ENCODE measurements at regions not wholly inside any gene's neighbourhood (a gene's known extent, or its start where the extent isn't known, plus 50 kb on each side); places are given as distances from the start of the nearest gene placed in this dataset.

GRCh38 chr9:99743006-99743405, 78.7 kb upstream of the NR4A3 start:
- H2AFZ ChIP-seq, result no peak overlapping the region
- no peak overlapping the region for H3K27ac ChIP-seq
- no peak overlapping the region for H3K4me2 ChIP-seq (ENCODE audit: unreplicated experiment)
- no peaks in the 10 kb centered on the region for H3K27me3 ChIP-seq (replicated peaks; ENCODE audit: insufficient read depth)
- no peak overlapping the region for H3K4me3 ChIP-seq
- in situ Hi-C loops (cut with MboI), result no loop called here
- TF ChIP-seq EZH2 (IDR thresholded peaks at IDR 0.05; ENCODE audit: insufficient read depth, poor library complexity, severe bottlenecking), result no peak
- TF ChIP-seq EZH2phosphoT487 (IDR thresholded peaks at IDR 0.05; ENCODE audit: insufficient read depth, low read depth), result no peak
- no peaks in the 10 kb centered on the region for H3K9me2 ChIP-seq (ENCODE audit: insufficient read depth)
- WGBS, 2 experiments (ENCODE audit: low coverage in 1 of 2, low lambda C conversion rate in 2 of 2, missing lambda C conversion rate in 2 of 2), result 92% methylated on average over 2 of the region's 2 CpGs
- H3K4me1 ChIP-seq (ENCODE audit: insufficient read depth), result 0 out of 2 replicates have a peak, but pooled peaks cover under 1% of the 10 kb centered on the region
- no peaks in the 10 kb centered on the region for H3K36me3 ChIP-seq (ENCODE audit: low read depth)
- no peak overlapping the region for H3K9ac ChIP-seq
- H3F3A ChIP-seq (ENCODE audit: insufficient read depth), result no peaks in the 10 kb centered on the region
- H4K20me1 ChIP-seq (ENCODE audit: insufficient read depth), result no peaks in the 10 kb centered on the region
- DNase-seq, result no peak
- H3K9me3 ChIP-seq (ENCODE audit: low read depth), result no peaks in the 10 kb centered on the region
- no peaks in the 10 kb centered on the region for H3K79me2 ChIP-seq (ENCODE audit: insufficient read depth)

GRCh38 chr9:99743455-99743854, 78.2 kb upstream of the NR4A3 start:
- H3K27me3 ChIP-seq (replicated peaks; ENCODE audit: insufficient read depth), result no peaks in the 10 kb centered on the region
- WGBS, 2 experiments (ENCODE audit: low coverage in 1 of 2, low lambda C conversion rate in 2 of 2, missing lambda C conversion rate in 2 of 2), result 81 to 83% methylated on average over 3 of the region's 3 CpGs
- no peaks in the 10 kb centered on the region for H3K79me2 ChIP-seq (ENCODE audit: insufficient read depth)
- no peaks in the 10 kb centered on the region for H3K9me2 ChIP-seq (ENCODE audit: insufficient read depth)
- no peaks in the 10 kb centered on the region for H3F3A ChIP-seq (ENCODE audit: insufficient read depth)
- H2AFZ ChIP-seq, result no peak overlapping the region
- H4K20me1 ChIP-seq (ENCODE audit: insufficient read depth), result no peaks in the 10 kb centered on the region
- 0 out of 2 replicates have a peak, but pooled peaks cover 5% of the 10 kb centered on the region for H3K4me1 ChIP-seq (ENCODE audit: insufficient read depth)
- in situ Hi-C loops (cut with MboI), result no loop called here
- H3K4me2 ChIP-seq (ENCODE audit: unreplicated experiment), result no peak overlapping the region
- TF ChIP-seq EZH2phosphoT487 (IDR thresholded peaks at IDR 0.05; ENCODE audit: insufficient read depth, low read depth) (no peak), EZH2 (IDR thresholded peaks at IDR 0.05; ENCODE audit: insufficient read depth, poor library complexity, severe bottlenecking) (no peak)
- no peaks in the 10 kb centered on the region for H3K36me3 ChIP-seq (ENCODE audit: low read depth)
- H3K27ac ChIP-seq, result no peak overlapping the region
- no peaks in the 10 kb centered on the region for H3K9me3 ChIP-seq (ENCODE audit: low read depth)
- no peak overlapping the region for H3K9ac ChIP-seq
- no peak overlapping the region for H3K4me3 ChIP-seq
- DNase-seq, result no peak

- in situ Hi-C loops (cut with MboI), result no loop called here
- Histone ChIP-seq H3K9me2 (ENCODE audit: insufficient read depth) (no peaks in the 10 kb centered on the region), H2AFZ (no peak overlapping the region), H3F3A (ENCODE audit: insufficient read depth) (no peaks in the 10 kb centered on the region), H3K27me3 (replicated peaks; ENCODE audit: insufficient read depth) (no peaks in the 10 kb centered on the region), H3K9me3 (ENCODE audit: low read depth) (no peaks in the 10 kb centered on the region), H4K20me1 (ENCODE audit: insufficient read depth) (no peaks in the 10 kb centered on the region), H3K36me3 (ENCODE audit: low read depth) (no peaks in the 10 kb centered on the region), H3K79me2 (ENCODE audit: insufficient read depth) (no peaks in the 10 kb centered on the region), H3K9ac (no peak overlapping the region), H3K4me2 (ENCODE audit: unreplicated experiment) (no peak overlapping the region), H3K4me3 (no peak overlapping the region), H3K4me1 (ENCODE audit: insufficient read depth) (0 out of 2 replicates have a peak, but pooled peaks cover 9% of the 10 kb centered on the region), H3K27ac (no peak overlapping the region)
- 71 to 73% methylated on average over 1 of the region's 1 CpG for WGBS, 2 experiments (ENCODE audit: low coverage in 1 of 2, low lambda C conversion rate in 2 of 2, missing lambda C conversion rate in 2 of 2)
- no peak for TF ChIP-seq EZH2 (IDR thresholded peaks at IDR 0.05; ENCODE audit: insufficient read depth, poor library complexity, severe bottlenecking)
- TF ChIP-seq EZH2phosphoT487 (IDR thresholded peaks at IDR 0.05; ENCODE audit: insufficient read depth, low read depth), result no peak
- no peak for DNase-seq
These were observed 77.6 kb upstream of the NR4A3 start for GRCh38 chr9:99744132-99744531.

- in situ Hi-C loops (cut with MboI), result no loop called here
- DNase-seq, result no peak
- H2AFZ ChIP-seq, result no peak overlapping the region
- H3K36me3 ChIP-seq (ENCODE audit: low read depth), result no peaks in the 10 kb centered on the region
- H3K9me3 ChIP-seq (ENCODE audit: low read depth), result no peaks in the 10 kb centered on the region
- no peak overlapping the region for H3K4me3 ChIP-seq
- no peaks in the 10 kb centered on the region for H3K27me3 ChIP-seq (replicated peaks; ENCODE audit: insufficient read depth)
- no peaks in the 10 kb centered on the region for H3K79me2 ChIP-seq (ENCODE audit: insufficient read depth)
- 0 out of 2 replicates have a peak, but pooled peaks cover 9% of the 10 kb centered on the region for H3K4me1 ChIP-seq (ENCODE audit: insufficient read depth)
- 81 to 94% methylated on average over 4 of the region's 4 CpGs for WGBS, 2 experiments (ENCODE audit: low coverage in 1 of 2, low lambda C conversion rate in 2 of 2, missing lambda C conversion rate in 2 of 2)
- H3K9me2 ChIP-seq (ENCODE audit: insufficient read depth), result no peaks in the 10 kb centered on the region
- H3K9ac ChIP-seq, result no peak overlapping the region
- no peaks in the 10 kb centered on the region for H4K20me1 ChIP-seq (ENCODE audit: insufficient read depth)
- no peak overlapping the region for H3K27ac ChIP-seq
- no peak overlapping the region for H3K4me2 ChIP-seq (ENCODE audit: unreplicated experiment)
- TF ChIP-seq EZH2 (IDR thresholded peaks at IDR 0.05; ENCODE audit: insufficient read depth, poor library complexity, severe bottlenecking), result no peak
- no peak for TF ChIP-seq EZH2phosphoT487 (IDR thresholded peaks at IDR 0.05; ENCODE audit: insufficient read depth, low read depth)
- H3F3A ChIP-seq (ENCODE audit: insufficient read depth), result no peaks in the 10 kb centered on the region
These were observed 76.6 kb upstream of the NR4A3 start for GRCh38 chr9:99745085-99745484.

GRCh38 chr9:99746406-99746805, 75.3 kb upstream of the NR4A3 start:
- H4K20me1 ChIP-seq (ENCODE audit: insufficient read depth), result no peaks in the 10 kb centered on the region
- H3K27ac ChIP-seq, result no peak overlapping the region
- in situ Hi-C loops (cut with MboI), result no loop called here
- H3K9me2 ChIP-seq (ENCODE audit: insufficient read depth), result no peaks in the 10 kb centered on the region
- H3K79me2 ChIP-seq (ENCODE audit: insufficient read depth), result no peaks in the 10 kb centered on the region
- 0 out of 2 replicates have a peak, but pooled peaks cover 9% of the 10 kb centered on the region for H3K4me1 ChIP-seq (ENCODE audit: insufficient read depth)
- no peaks in the 10 kb centered on the region for H3F3A ChIP-seq (ENCODE audit: insufficient read depth)
- H3K4me3 ChIP-seq, result no peak overlapping the region
- H3K9me3 ChIP-seq (ENCODE audit: low read depth), result no peaks in the 10 kb centered on the region
- no peak for DNase-seq
- no peaks in the 10 kb centered on the region for H3K36me3 ChIP-seq (ENCODE audit: low read depth)
- no peak overlapping the region for H3K4me2 ChIP-seq (ENCODE audit: unreplicated experiment)
- H3K27me3 ChIP-seq (replicated peaks; ENCODE audit: insufficient read depth), result no peaks in the 10 kb centered on the region
- 88% methylated on average over 1 of the region's 1 CpG for WGBS, 2 experiments (ENCODE audit: low coverage in 1 of 2, low lambda C conversion rate in 2 of 2, missing lambda C conversion rate in 2 of 2)
- H2AFZ ChIP-seq, result no peak overlapping the region
- H3K9ac ChIP-seq, result no peak overlapping the region
- TF ChIP-seq EZH2phosphoT487 (IDR thresholded peaks at IDR 0.05; ENCODE audit: insufficient read depth, low read depth), result no peak
- no peak for TF ChIP-seq EZH2 (IDR thresholded peaks at IDR 0.05; ENCODE audit: insufficient read depth, poor library complexity, severe bottlenecking)
